ENCODE measurements at regions not wholly inside any gene's neighbourhood (a gene's known extent, or its start where the extent isn't known, plus 50 kb on each side); places are given as distances from the start of the nearest gene placed in this dataset.

- TF ChIP-seq, protein P1, sequence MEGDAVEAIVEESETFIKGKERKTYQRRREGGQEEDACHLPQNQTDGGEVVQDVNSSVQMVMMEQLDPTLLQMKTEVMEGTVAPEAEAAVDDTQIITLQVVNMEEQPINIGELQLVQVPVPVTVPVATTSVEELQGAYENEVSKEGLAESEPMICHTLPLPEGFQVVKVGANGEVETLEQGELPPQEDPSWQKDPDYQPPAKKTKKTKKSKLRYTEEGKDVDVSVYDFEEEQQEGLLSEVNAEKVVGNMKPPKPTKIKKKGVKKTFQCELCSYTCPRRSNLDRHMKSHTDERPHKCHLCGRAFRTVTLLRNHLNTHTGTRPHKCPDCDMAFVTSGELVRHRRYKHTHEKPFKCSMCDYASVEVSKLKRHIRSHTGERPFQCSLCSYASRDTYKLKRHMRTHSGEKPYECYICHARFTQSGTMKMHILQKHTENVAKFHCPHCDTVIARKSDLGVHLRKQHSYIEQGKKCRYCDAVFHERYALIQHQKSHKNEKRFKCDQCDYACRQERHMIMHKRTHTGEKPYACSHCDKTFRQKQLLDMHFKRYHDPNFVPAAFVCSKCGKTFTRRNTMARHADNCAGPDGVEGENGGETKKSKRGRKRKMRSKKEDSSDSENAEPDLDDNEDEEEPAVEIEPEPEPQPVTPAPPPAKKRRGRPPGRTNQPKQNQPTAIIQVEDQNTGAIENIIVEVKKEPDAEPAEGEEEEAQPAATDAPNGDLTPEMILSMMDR (IDR thresholded peaks at IDR 0.05; ENCODE audit: borderline replicate concordance, control extremely low read depth, extremely low read depth, insufficient read depth, missing control alignments) = no peak
- in situ Hi-C loops (cut with MboI; ENCODE audit: low sequenced_read_pairs, unreplicated experiment) = no loop called here
- DNase-seq (ENCODE audit: low spot score) = no peak
Measured at GRCh38 chr12:97283297-97283696, 179.3 kb upstream of the RMST start.

DNA sequence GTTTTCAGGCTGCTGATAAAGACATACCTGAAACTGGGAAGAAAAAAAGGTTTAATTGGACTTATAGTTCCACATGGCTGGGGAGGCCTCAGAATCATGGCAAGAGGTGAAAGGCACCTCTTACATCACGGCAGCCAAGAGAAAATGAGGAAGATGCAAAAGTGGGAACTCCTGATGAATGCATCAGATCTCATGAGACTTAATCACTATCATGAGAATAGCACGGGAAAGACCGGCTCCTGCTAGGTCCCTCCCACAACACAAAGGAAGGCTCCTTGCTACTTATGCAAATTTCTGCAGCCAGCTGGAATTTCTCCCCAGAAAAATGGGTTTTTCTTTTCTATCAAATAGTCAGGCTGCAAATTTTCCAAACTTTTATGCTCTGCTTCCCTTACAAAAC, 174.1 kb upstream of the RMST start:
- TF ChIP-seq, protein P1 (IDR thresholded peaks at IDR 0.05; ENCODE audit: borderline replicate concordance, control extremely low read depth, extremely low read depth, insufficient read depth, missing control alignments) = no peak
- in situ Hi-C loops (cut with MboI; ENCODE audit: low sequenced_read_pairs, unreplicated experiment) = no loop called here
- no peak for DNase-seq (ENCODE audit: low spot score)

- in situ Hi-C loops (cut with MboI; ENCODE audit: low sequenced_read_pairs, unreplicated experiment) = no loop called here
- TF ChIP-seq, protein P1 (IDR thresholded peaks at IDR 0.05; ENCODE audit: borderline replicate concordance, control extremely low read depth, extremely low read depth, insufficient read depth, missing control alignments) = no peak
- no peak for DNase-seq (ENCODE audit: low spot score)
Measured at GRCh38 chr12:97292588-97292987, 170.0 kb upstream of the RMST start.

DNA sequence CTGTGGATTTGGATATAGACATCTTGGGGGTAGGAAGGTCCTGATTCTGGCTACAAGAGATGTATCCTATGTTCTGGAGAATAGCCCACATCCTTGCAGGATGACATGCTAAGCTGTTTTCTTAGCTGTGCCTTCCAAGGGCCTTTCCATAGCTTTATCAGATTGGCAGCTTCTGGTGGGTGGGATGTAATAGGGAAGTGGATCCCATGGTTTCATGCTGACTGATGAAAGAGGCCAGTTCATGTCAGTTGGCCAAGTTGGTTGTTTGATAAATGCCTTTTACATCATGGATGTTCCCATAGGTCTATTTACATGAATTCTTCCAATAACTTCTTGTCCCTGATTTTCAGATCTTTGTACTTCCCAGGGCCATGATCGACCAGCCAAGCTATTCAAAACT, 169.1 kb upstream of the RMST start:
- no peak for DNase-seq (ENCODE audit: low spot score)
- TF ChIP-seq, protein P1 (IDR thresholded peaks at IDR 0.05; ENCODE audit: borderline replicate concordance, control extremely low read depth, extremely low read depth, insufficient read depth, missing control alignments) = no peak
- in situ Hi-C loops (cut with MboI; ENCODE audit: low sequenced_read_pairs, unreplicated experiment) = no loop called here

DNA sequence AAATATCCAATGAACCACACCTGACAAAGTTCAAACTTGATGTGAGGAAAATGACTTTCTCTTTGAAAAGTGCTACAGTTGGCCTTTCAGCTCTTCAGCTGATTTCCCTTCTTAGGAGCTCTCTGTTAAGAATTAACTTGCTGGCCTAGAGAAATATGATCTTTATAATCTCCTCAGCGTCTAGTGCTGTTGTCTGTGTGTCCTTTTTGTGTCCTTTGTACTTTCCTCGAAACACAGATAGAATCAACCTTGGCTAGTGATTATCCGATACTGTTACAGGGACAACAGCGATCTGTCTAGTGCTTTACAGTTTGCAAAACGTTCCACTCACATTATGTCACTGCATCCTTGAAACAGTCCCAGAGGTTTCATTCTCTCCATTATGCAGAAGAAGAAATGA, 162.8 kb upstream of the RMST start:
- in situ Hi-C loops (cut with MboI; ENCODE audit: low sequenced_read_pairs, unreplicated experiment) = loop anchor here (25.0 kb wide), 1 partner anchor 313 kb away; no protein-coding TSS in a partner anchor
- DNase-seq (ENCODE audit: low spot score) = no peak
- TF ChIP-seq, protein P1 (IDR thresholded peaks at IDR 0.05; ENCODE audit: borderline replicate concordance, control extremely low read depth, extremely low read depth, insufficient read depth, missing control alignments) = no peak

- DNase-seq (ENCODE audit: low spot score) = no peak
- TF ChIP-seq, protein P1 (IDR thresholded peaks at IDR 0.05; ENCODE audit: borderline replicate concordance, control extremely low read depth, extremely low read depth, insufficient read depth, missing control alignments) = no peak
- in situ Hi-C loops (cut with MboI; ENCODE audit: low sequenced_read_pairs, unreplicated experiment) = loop anchor here (25.0 kb wide), 1 partner anchor 313 kb away; no protein-coding TSS in a partner anchor
Measured at GRCh38 chr12:97300431-97300830, 162.2 kb upstream of the RMST start.

DNA sequence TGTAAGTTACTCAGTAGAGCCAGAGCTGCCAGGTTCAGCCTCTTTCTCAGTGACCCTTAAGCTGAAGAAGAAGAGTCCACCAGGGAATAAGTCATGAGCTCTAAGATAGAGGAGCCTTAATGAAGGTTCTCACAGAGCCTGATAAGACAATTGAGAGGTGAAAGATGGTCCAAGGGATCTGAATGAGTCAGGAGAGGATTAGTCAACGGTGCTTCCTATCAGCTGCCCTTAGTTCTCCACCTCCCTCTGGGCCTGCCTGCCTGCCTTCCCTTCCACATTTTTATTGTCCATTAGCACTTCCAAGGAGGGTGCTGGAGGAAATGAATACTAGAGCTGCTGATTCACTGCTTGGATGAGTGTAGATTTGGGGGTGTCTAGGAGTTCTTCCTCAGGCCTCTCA, 161.7 kb upstream of the RMST start:
- no peak for DNase-seq (ENCODE audit: low spot score)
- in situ Hi-C loops (cut with MboI; ENCODE audit: low sequenced_read_pairs, unreplicated experiment) = loop anchor here (25.0 kb wide), 1 partner anchor 314 kb away; no protein-coding TSS in a partner anchor

More for the DNA sequence above, 161.7 kb upstream of the RMST start:
- TF ChIP-seq, protein P1 (IDR thresholded peaks at IDR 0.05; ENCODE audit: borderline replicate concordance, control extremely low read depth, extremely low read depth, insufficient read depth, missing control alignments) = no peak

All from GM13976 (cell line).